HUDEP-2 (cell line): ENCODE measurements at regions not wholly inside any gene's neighbourhood (a gene's known extent, or its start where the extent isn't known, plus 50 kb on each side); places are given as distances from the start of the nearest gene placed in this dataset.

Experiments
- DNase-seq, 76 experiments: peaks; one replicate each; lab custom pipeline; 2025; ENCODE audit not compliant: unreplicated experiment in 76 of 76; lab: John Stamatoyannopoulos, UW

GRCh38 chr4:176897226-176897625 lies 104.5 kb upstream of the VEGFC start:
- DNase-seq: no peak

GRCh38 chr4:176898791-176899190 lies 106.1 kb upstream of the VEGFC start:
- no peak for DNase-seq

GRCh38 chr4:176902710-176903323 lies 110.1 kb upstream of the VEGFC start:
- DNase-seq: no peak

GRCh38 chr4:176906709-176907108 lies 114.0 kb upstream of the VEGFC start:
- DNase-seq: no peak

GRCh38 chr4:176910646-176911045 lies 117.9 kb upstream of the VEGFC start:
- no peak for DNase-seq

GRCh38 chr4:176919631-176920030 lies 126.9 kb upstream of the VEGFC start:
- DNase-seq: no peak

GRCh38 chr4:176920694-176921093 lies 128.0 kb upstream of the VEGFC start:
- DNase-seq: no peak

GRCh38 chr4:176921256-176921655 lies 128.5 kb upstream of the VEGFC start:
- no peak for DNase-seq

GRCh38 chr4:176924238-176924637 lies 131.5 kb upstream of the VEGFC start:
- DNase-seq: no peak

- DNase-seq: no peak
Observed at GRCh38 chr4:176925962-176926361, 133.2 kb upstream of the VEGFC start.

GRCh38 chr4:176927117-176927516 lies 134.4 kb upstream of the VEGFC start:
- no peak for DNase-seq

GRCh38 chr4:176927664-176928063 lies 134.9 kb upstream of the VEGFC start:
- DNase-seq: no peak

- no peak for DNase-seq
Observed at GRCh38 chr4:176939445-176939844, 146.7 kb upstream of the VEGFC start.

GRCh38 chr4:176945334-176945733 lies 152.6 kb upstream of the VEGFC start:
- no peak for DNase-seq

GRCh38 chr4:176949029-176949428 lies 156.3 kb upstream of the VEGFC start:
- DNase-seq: no peak

- no peak for DNase-seq
Observed at GRCh38 chr4:176953021-176953420, 160.3 kb upstream of the VEGFC start.

GRCh38 chr4:176957353-176958118 lies 164.8 kb upstream of the VEGFC start:
- no peak for DNase-seq

- DNase-seq: no peak
Observed at GRCh38 chr4:176959980-176960379, 167.3 kb upstream of the VEGFC start.

- no peak for DNase-seq
Observed at GRCh38 chr4:176963121-176963520, 170.4 kb upstream of the VEGFC start.

GRCh38 chr4:176964116-176964691 lies 171.5 kb upstream of the VEGFC start:
- peak in 64 of 76 experiments; percentile 0 to 82 (median 34) for DNase-seq

- DNase-seq: no peak
Observed at GRCh38 chr4:176967586-176967985, 174.9 kb upstream of the VEGFC start.

GRCh38 chr4:176968094-176968493 lies 175.4 kb upstream of the VEGFC start:
- no peak for DNase-seq
